ENCODE measurements at regions not wholly inside any gene's neighbourhood (a gene's known extent, or its start where the extent isn't known, plus 50 kb on each side); places are given as distances from the start of the nearest gene placed in this dataset.

- TF ChIP-seq CTCF (IDR thresholded peaks at IDR 0.05; ENCODE audit: low read depth, low read length, poor library complexity, severe bottlenecking) (no peak), EZH2phosphoT487 (IDR thresholded peaks at IDR 0.05; ENCODE audit: borderline replicate concordance, low read length) (no peak)
Measured at GRCh38 chr13:31880851-31881494, 141.6 kb downstream of the RXFP2 start.

Data from DOHH2 (cell line).